GM12892 (cell line): ENCODE measurements at regions not wholly inside any gene's neighbourhood (a gene's known extent, or its start where the extent isn't known, plus 50 kb on each side); places are given as distances from the start of the nearest gene placed in this dataset.

Source experiments
- POLR2A ChIP-seq: IDR thresholded peaks from 2 replicates; pipeline ENCODE4 v1.6.1; 2011; ENCODE audit warnings: low read depth, low read length, control low read depth
- POLR2AphosphoS5 ChIP-seq: IDR thresholded peaks from 2 replicates; pipeline ENCODE4 v1.6.1; 2011; ENCODE audit warnings: low read depth, low read length, control low read depth
- TAF1 ChIP-seq: IDR thresholded peaks from 2 replicates; pipeline ENCODE4 v1.6.1; 2011; ENCODE audit warnings: low read depth, mild to moderate bottlenecking, control low read depth, low read length, borderline replicate concordance

DNA sequence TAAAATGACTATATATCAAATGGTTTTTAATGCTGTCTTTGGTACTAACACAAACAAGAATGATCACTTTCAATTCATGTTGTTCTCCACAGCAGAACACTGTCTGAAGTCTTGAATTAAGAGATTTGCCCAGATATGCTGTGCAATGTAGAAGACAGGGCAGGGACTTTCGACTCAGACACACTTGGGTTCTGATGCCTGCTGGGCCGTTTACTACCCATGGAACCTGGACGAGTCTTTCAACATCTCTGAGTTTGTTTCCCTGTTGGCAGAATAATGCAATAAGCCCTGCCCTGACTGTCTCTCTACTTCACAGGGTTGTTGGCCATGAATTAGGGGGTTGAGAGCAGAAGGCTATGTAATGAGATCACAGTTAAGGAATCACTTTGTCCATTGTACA, 162.6 kb upstream of the TMPO start:
- TF ChIP-seq POLR2AphosphoS5 = no peak
- TF ChIP-seq POLR2A = no peak
- TF ChIP-seq TAF1 = no peak
